ENCODE measurements at regions not wholly inside any gene's neighbourhood (a gene's known extent, or its start where the extent isn't known, plus 50 kb on each side); places are given as distances from the start of the nearest gene placed in this dataset.

DNA sequence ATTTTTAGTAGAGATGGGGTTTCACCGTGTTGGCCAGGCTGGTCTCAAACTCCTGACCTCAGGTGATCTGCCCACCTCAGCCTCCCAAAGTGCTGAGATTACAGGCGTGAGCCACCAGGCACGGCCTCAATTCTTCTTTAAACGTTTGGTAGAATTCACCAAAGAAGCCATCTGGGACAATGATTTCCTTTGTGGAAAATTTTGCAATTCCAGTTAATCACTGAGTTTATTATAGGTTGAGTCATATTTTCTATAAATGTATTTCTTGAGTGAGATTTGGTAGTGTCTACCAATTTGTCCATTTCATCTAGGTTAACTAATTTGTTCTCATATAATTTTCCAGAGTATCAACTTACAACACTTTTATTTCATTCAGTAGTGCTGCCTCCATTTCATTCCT is 683.9 kb upstream of the TMEM132C start:
- TF ChIP-seq, protein P1, sequence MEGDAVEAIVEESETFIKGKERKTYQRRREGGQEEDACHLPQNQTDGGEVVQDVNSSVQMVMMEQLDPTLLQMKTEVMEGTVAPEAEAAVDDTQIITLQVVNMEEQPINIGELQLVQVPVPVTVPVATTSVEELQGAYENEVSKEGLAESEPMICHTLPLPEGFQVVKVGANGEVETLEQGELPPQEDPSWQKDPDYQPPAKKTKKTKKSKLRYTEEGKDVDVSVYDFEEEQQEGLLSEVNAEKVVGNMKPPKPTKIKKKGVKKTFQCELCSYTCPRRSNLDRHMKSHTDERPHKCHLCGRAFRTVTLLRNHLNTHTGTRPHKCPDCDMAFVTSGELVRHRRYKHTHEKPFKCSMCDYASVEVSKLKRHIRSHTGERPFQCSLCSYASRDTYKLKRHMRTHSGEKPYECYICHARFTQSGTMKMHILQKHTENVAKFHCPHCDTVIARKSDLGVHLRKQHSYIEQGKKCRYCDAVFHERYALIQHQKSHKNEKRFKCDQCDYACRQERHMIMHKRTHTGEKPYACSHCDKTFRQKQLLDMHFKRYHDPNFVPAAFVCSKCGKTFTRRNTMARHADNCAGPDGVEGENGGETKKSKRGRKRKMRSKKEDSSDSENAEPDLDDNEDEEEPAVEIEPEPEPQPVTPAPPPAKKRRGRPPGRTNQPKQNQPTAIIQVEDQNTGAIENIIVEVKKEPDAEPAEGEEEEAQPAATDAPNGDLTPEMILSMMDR (conservative IDR thresholded peaks at IDR 0.05) = no peak
- no peak for TF ChIP-seq EZH2 (IDR thresholded peaks at IDR 0.05; ENCODE audit: low read depth)
